ENCODE measurements at regions not wholly inside any gene's neighbourhood (a gene's known extent, or its start where the extent isn't known, plus 50 kb on each side); places are given as distances from the start of the nearest gene placed in this dataset.
"Not testable (repeated sequence)": the region's sequence is repeated elsewhere in the genome, so short reads cannot be mapped to it uniquely, and the experiment has no call there.

- H3K4ac ChIP-seq (ENCODE audit: low read depth, low read length): no peak overlapping the region
- no peak overlapping the region for H4K8ac ChIP-seq (ENCODE audit: low read depth, low read length)
- H3K4me2 ChIP-seq (ENCODE audit: low read length): no peak overlapping the region
- H2BK15ac ChIP-seq (replicated peaks; ENCODE audit: low read depth): no peak overlapping the region
- peak; percentile 73 for DNase-seq
- no peaks in the 10 kb centered on the region for H3K79me1 ChIP-seq (ENCODE audit: low read length)
- H4K5ac ChIP-seq (ENCODE audit: low read length): no peak overlapping the region
- no peaks in the 10 kb centered on the region for H3K4me1 ChIP-seq (ENCODE audit: control insufficient read depth, low read depth, low read length)
- H2AK5ac ChIP-seq (ENCODE audit: low read length): no peak overlapping the region
- H3K4me3 ChIP-seq (ENCODE audit: low read length): no peak overlapping the region
- no CpG with 5 or more reads among the region's 3 CpGs for WGBS (ENCODE audit: extremely low coverage, insufficient coverage, low lambda C conversion rate)
- H3K27me3 ChIP-seq (ENCODE audit: insufficient read depth, low read length, poor library complexity): no peaks in the 10 kb centered on the region
- no peaks in the 10 kb centered on the region for H3K36me3 ChIP-seq (ENCODE audit: control insufficient read depth, insufficient read depth, low read length)
- no peak overlapping the region for H3K18ac ChIP-seq (ENCODE audit: low read length)
- no peak overlapping the region for H3K9ac ChIP-seq (ENCODE audit: low read length)
- H3K79me2 ChIP-seq (ENCODE audit: control insufficient read depth, insufficient read depth, low read length): no peaks in the 10 kb centered on the region
- H3K56ac ChIP-seq (ENCODE audit: low read length): no peak overlapping the region
- H2BK5ac ChIP-seq (ENCODE audit: low read length): no peak overlapping the region
- H2BK120ac ChIP-seq (ENCODE audit: low read depth, low read length): no peak overlapping the region
- H3K23ac ChIP-seq (ENCODE audit: low read length): no peak overlapping the region
- H3K27ac ChIP-seq (ENCODE audit: low read depth, low read length): no peak overlapping the region
Measured at GRCh38 chr4:79141530-79141929, 184.3 kb downstream of the NAA11 start.

GRCh38 chr4:79134767-79135166 lies 191.1 kb downstream of the NAA11 start:
- Histone ChIP-seq H2AK5ac (ENCODE audit: low read length) (no peak overlapping the region), H3K18ac (ENCODE audit: low read length) (no peak overlapping the region), H2BK120ac (ENCODE audit: low read depth, low read length) (no peak overlapping the region), H3K23ac (ENCODE audit: low read length) (no peak overlapping the region), H3K4me2 (ENCODE audit: low read length) (no peak overlapping the region), H2BK15ac (replicated peaks; ENCODE audit: low read depth) (no peak overlapping the region), H3K4ac (ENCODE audit: low read depth, low read length) (no peak overlapping the region), H3K9ac (ENCODE audit: low read length) (no peak overlapping the region), H4K5ac (ENCODE audit: low read length) (no peak overlapping the region), H3K36me3 (ENCODE audit: control insufficient read depth, insufficient read depth, low read length) (no peaks in the 10 kb centered on the region), H4K8ac (ENCODE audit: low read depth, low read length) (no peak overlapping the region), H3K4me1 (ENCODE audit: control insufficient read depth, low read depth, low read length) (no peaks in the 10 kb centered on the region), H2BK5ac (ENCODE audit: low read length) (no peak overlapping the region), H3K27ac (ENCODE audit: low read depth, low read length) (no peak overlapping the region), H3K79me1 (ENCODE audit: low read length) (no peaks in the 10 kb centered on the region), H3K79me2 (ENCODE audit: control insufficient read depth, insufficient read depth, low read length) (no peaks in the 10 kb centered on the region), H3K56ac (ENCODE audit: low read length) (no peak overlapping the region), H3K4me3 (ENCODE audit: low read length) (no peak overlapping the region), H3K27me3 (ENCODE audit: insufficient read depth, low read length, poor library complexity) (no peaks in the 10 kb centered on the region)
- DNase-seq: no peak

GRCh38 chr4:79132826-79133225 lies 193.0 kb downstream of the NAA11 start:
- Histone ChIP-seq H2BK15ac (replicated peaks; ENCODE audit: low read depth) (no peak overlapping the region), H3K36me3 (ENCODE audit: control insufficient read depth, insufficient read depth, low read length) (no peaks in the 10 kb centered on the region), H3K4me3 (ENCODE audit: low read length) (no peak overlapping the region), H3K27ac (ENCODE audit: low read depth, low read length) (no peak overlapping the region), H3K4me1 (ENCODE audit: control insufficient read depth, low read depth, low read length) (no peaks in the 10 kb centered on the region), H3K18ac (ENCODE audit: low read length) (no peak overlapping the region), H4K8ac (ENCODE audit: low read depth, low read length) (no peak overlapping the region), H3K4ac (ENCODE audit: low read depth, low read length) (no peak overlapping the region), H3K27me3 (ENCODE audit: insufficient read depth, low read length, poor library complexity) (no peaks in the 10 kb centered on the region), H3K79me2 (ENCODE audit: control insufficient read depth, insufficient read depth, low read length) (no peaks in the 10 kb centered on the region), H3K23ac (ENCODE audit: low read length) (no peak overlapping the region), H2AK5ac (ENCODE audit: low read length) (no peak overlapping the region), H2BK120ac (ENCODE audit: low read depth, low read length) (no peak overlapping the region), H4K5ac (ENCODE audit: low read length) (no peak overlapping the region), H3K56ac (ENCODE audit: low read length) (no peak overlapping the region), H3K9ac (ENCODE audit: low read length) (no peak overlapping the region), H3K79me1 (ENCODE audit: low read length) (no peaks in the 10 kb centered on the region), H2BK5ac (ENCODE audit: low read length) (no peak overlapping the region), H3K4me2 (ENCODE audit: low read length) (no peak overlapping the region)
- no CpG with 5 or more reads among the region's 1 CpG for WGBS (ENCODE audit: extremely low coverage, insufficient coverage, low lambda C conversion rate)
- no peak for DNase-seq

- Histone ChIP-seq H3K4me3 (ENCODE audit: low read length) (no peak overlapping the region), H3K23ac (ENCODE audit: low read length) (no peak overlapping the region), H3K9ac (ENCODE audit: low read length) (no peak overlapping the region), H3K4me2 (ENCODE audit: low read length) (no peak overlapping the region), H2BK120ac (ENCODE audit: low read depth, low read length) (no peak overlapping the region), H2AK5ac (ENCODE audit: low read length) (no peak overlapping the region), H3K27ac (ENCODE audit: low read depth, low read length) (no peak overlapping the region), H4K8ac (ENCODE audit: low read depth, low read length) (no peak overlapping the region), H3K4ac (ENCODE audit: low read depth, low read length) (no peak overlapping the region), H4K5ac (ENCODE audit: low read length) (no peak overlapping the region), H3K79me2 (ENCODE audit: control insufficient read depth, insufficient read depth, low read length) (no peaks in the 10 kb centered on the region), H3K27me3 (ENCODE audit: insufficient read depth, low read length, poor library complexity) (no peaks in the 10 kb centered on the region), H2BK5ac (ENCODE audit: low read length) (no peak overlapping the region), H3K36me3 (ENCODE audit: control insufficient read depth, insufficient read depth, low read length) (no peaks in the 10 kb centered on the region), H3K79me1 (ENCODE audit: low read length) (no peaks in the 10 kb centered on the region), H3K4me1 (ENCODE audit: control insufficient read depth, low read depth, low read length) (no peaks in the 10 kb centered on the region), H3K18ac (ENCODE audit: low read length) (no peak overlapping the region), H2BK15ac (replicated peaks; ENCODE audit: low read depth) (no peak overlapping the region), H3K56ac (ENCODE audit: low read length) (no peak overlapping the region)
- DNase-seq: no peak
- WGBS (ENCODE audit: extremely low coverage, insufficient coverage, low lambda C conversion rate): no CpG with 5 or more reads among the region's 27 CpGs
Measured at GRCh38 chr4:79121875-79122358, 182.7 kb upstream of the PAQR3 start.

- H2AK5ac ChIP-seq (ENCODE audit: low read length): no peak overlapping the region
- H3K79me1 ChIP-seq (ENCODE audit: low read length): no peaks in the 10 kb centered on the region
- no peaks in the 10 kb centered on the region for H3K27me3 ChIP-seq (ENCODE audit: insufficient read depth, low read length, poor library complexity)
- H3K4ac ChIP-seq (ENCODE audit: low read depth, low read length): no peak overlapping the region
- H4K5ac ChIP-seq (ENCODE audit: low read length): no peak overlapping the region
- H3K79me2 ChIP-seq (ENCODE audit: control insufficient read depth, insufficient read depth, low read length): no peaks in the 10 kb centered on the region
- H3K23ac ChIP-seq (ENCODE audit: low read length): no peak overlapping the region
- H4K8ac ChIP-seq (ENCODE audit: low read depth, low read length): no peak overlapping the region
- WGBS (ENCODE audit: extremely low coverage, insufficient coverage, low lambda C conversion rate): no CpG with 5 or more reads among the region's 1 CpG
- no peak overlapping the region for H3K27ac ChIP-seq (ENCODE audit: low read depth, low read length)
- DNase-seq: no peak
- H3K4me1 ChIP-seq (ENCODE audit: control insufficient read depth, low read depth, low read length): no peaks in the 10 kb centered on the region
- no peak overlapping the region for H2BK15ac ChIP-seq (replicated peaks; ENCODE audit: low read depth)
- H2BK5ac ChIP-seq (ENCODE audit: low read length): no peak overlapping the region
- no peak overlapping the region for H2BK120ac ChIP-seq (ENCODE audit: low read depth, low read length)
- H3K9ac ChIP-seq (ENCODE audit: low read length): no peak overlapping the region
- no peak overlapping the region for H3K18ac ChIP-seq (ENCODE audit: low read length)
- H3K56ac ChIP-seq (ENCODE audit: low read length): no peak overlapping the region
- H3K4me2 ChIP-seq (ENCODE audit: low read length): no peak overlapping the region
- H3K36me3 ChIP-seq (ENCODE audit: control insufficient read depth, insufficient read depth, low read length): no peaks in the 10 kb centered on the region
- H3K4me3 ChIP-seq (ENCODE audit: low read length): no peak overlapping the region
Measured at GRCh38 chr4:79121223-79121622, 182.0 kb upstream of the PAQR3 start.

GRCh38 chr4:79117051-79117450 lies 177.8 kb upstream of the PAQR3 start:
- H3K79me1 ChIP-seq (ENCODE audit: low read length); H3K4me3 ChIP-seq (ENCODE audit: low read length); H3K56ac ChIP-seq (ENCODE audit: low read length); H3K4me2 ChIP-seq (ENCODE audit: low read length); H3K9ac ChIP-seq (ENCODE audit: low read length); H3K4me1 ChIP-seq (ENCODE audit: control insufficient read depth, low read depth, low read length); H2AK5ac ChIP-seq (ENCODE audit: low read length); H3K4ac ChIP-seq (ENCODE audit: low read depth, low read length); H4K5ac ChIP-seq (ENCODE audit: low read length); H3K27ac ChIP-seq (ENCODE audit: low read depth, low read length); H2BK15ac ChIP-seq (replicated peaks; ENCODE audit: low read depth); H3K27me3 ChIP-seq (ENCODE audit: insufficient read depth, low read length, poor library complexity); H2BK5ac ChIP-seq (ENCODE audit: low read length); H3K18ac ChIP-seq (ENCODE audit: low read length); H3K79me2 ChIP-seq (ENCODE audit: control insufficient read depth, insufficient read depth, low read length); H4K8ac ChIP-seq (ENCODE audit: low read depth, low read length); H3K36me3 ChIP-seq (ENCODE audit: control insufficient read depth, insufficient read depth, low read length); H2BK120ac ChIP-seq (ENCODE audit: low read depth, low read length); H3K23ac ChIP-seq (ENCODE audit: low read length): not testable (repeated sequence)
- WGBS (ENCODE audit: extremely low coverage, insufficient coverage, low lambda C conversion rate): no CpG with 5 or more reads among the region's 4 CpGs
- DNase-seq: peak; percentile 3
